Kidney glomerular epithelial cell (primary cell): ENCODE measurements at regions not wholly inside any gene's neighbourhood (a gene's known extent, or its start where the extent isn't known, plus 50 kb on each side); places are given as distances from the start of the nearest gene placed in this dataset.
A peak's percentile ranks its signal among the peaks of the same experiment; 100 is the strongest.
"Not testable (repeated sequence)": the region's sequence is repeated elsewhere in the genome, so short reads cannot be mapped to it uniquely, and the experiment has no call there.

Source experiments
- DNase-seq: peaks from one replicate; lab custom pipeline; 2025; lab: John Stamatoyannopoulos, UW

DNA sequence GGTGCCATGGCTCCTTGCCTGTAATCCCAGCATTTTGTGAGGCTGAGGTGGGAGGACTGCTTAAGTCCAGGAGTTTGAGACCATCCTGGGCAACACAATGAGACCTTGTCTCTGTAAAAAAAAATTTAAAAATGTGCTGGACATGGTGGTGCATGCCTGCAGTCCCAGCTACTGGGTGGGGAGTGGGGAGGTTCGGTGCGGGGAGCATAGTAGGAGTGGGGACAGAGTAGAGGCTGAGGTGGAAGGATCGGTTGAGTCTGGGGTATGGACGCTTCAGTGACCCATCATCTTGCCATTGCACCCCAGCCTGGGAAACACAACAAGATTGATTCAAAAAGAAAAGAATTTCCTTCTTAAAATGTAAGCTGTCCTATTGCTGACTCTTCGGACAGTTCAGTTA, 1490.0 kb upstream of the GBE1 start:
- no peak for DNase-seq

GRCh38 chr3:83250613-83251012, 1489.2 kb upstream of the GBE1 start:
- no peak for DNase-seq

GRCh38 chr3:83248454-83248853, 1487.0 kb upstream of the GBE1 start:
- no peak for DNase-seq

DNA sequence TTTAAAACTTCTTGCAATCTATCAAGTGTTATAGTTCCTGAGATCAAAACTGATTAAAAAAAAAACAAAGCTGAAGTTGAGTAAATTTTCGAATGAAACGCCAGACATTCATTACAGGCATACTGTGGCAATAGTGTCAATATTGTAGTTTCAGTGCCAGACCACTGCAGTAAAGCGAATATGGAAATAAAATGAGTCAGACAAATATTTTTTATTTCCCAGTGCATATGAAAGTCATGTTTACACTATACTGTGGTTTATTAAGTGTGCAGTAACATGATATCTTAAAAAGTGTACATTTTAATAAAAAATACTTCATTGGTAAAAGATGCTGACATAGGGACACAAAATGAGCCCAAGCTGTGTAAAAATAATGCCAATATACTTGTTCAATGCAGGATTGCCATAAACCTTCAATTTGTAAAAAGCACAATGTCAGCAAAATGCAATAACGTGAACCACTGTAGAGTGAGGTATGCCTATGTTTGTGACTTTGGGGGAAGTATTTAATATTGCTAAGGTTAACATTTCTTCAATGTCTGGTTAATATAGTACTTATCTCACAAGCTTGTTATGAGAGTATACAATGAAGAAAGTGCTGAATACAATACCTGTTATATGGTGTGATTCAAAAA, 1473.9 kb upstream of the GBE1 start:
- no peak for DNase-seq

GRCh38 chr3:83233715-83234114, 1472.3 kb upstream of the GBE1 start:
- no peak for DNase-seq

GRCh38 chr3:83230841-83231240, 1469.4 kb upstream of the GBE1 start:
- no peak for DNase-seq

- no peak for DNase-seq
These were observed 1468.9 kb upstream of the GBE1 start for GRCh38 chr3:83230376-83230775.

DNA sequence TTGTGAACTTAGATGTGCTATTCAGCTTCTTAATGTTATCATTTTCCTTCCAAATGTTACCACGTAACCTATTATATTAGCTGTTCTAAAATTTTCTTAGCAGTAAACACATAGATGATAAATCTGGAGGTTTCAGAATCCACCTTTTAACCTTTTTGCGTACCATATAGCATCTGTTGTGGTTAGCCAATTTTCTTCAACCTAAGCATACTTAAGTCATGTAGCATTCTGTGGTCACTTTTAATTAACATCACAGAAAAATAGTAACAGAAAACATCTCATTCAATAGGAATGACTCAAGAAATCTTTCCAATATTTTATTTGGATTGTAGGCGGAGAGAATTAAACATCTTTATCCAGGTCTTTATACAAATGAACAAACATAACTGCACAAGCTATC, 1465.3 kb upstream of the GBE1 start:
- no peak for DNase-seq

GRCh38 chr3:83224101-83224868, 1462.8 kb upstream of the GBE1 start:
- no peak for DNase-seq

DNA sequence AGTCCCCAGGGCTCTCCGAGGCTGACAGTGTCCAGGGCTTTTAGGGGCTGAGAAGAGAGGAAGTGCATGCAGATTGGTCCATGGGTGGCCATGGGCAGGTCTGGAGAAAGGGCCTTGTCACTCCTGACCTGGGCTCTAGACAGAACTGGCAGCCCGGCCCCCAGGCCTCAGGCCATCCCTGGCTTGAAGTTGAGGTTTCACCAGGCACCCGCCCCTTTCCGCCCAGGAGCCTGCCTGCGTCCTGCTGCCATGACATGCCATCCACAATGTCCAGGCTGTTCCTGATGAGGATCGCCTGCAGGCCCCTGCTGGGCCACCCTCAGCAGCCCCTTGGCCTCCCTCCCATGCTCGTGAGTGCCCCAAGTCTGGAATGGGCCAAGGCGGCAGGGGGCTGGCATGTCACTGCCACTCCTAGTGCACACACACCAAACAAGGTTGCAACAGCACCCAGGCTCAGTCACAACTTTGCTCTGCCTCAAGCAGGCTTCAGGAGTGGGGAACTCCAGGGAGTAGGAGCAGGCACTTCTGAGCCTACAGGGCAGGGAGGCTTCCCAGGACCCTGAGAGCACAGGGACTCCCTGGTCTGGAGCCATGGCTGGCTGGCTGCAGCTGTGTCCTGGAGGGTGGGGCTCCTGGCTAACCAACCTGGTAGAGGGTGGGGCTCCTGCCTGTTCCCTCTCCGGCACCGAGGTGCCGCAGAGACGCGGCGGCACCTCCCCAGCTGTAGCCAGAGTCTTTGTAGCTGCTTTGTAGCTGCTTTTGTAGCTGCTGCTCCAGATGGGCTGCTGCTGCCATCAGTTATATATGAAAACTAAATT, 1457.1 kb upstream of the GBE1 start:
- DNase-seq, result no peak

GRCh38 chr3:83217595-83218118, 1456.2 kb upstream of the GBE1 start:
- DNase-seq, result not testable (repeated sequence)

DNA sequence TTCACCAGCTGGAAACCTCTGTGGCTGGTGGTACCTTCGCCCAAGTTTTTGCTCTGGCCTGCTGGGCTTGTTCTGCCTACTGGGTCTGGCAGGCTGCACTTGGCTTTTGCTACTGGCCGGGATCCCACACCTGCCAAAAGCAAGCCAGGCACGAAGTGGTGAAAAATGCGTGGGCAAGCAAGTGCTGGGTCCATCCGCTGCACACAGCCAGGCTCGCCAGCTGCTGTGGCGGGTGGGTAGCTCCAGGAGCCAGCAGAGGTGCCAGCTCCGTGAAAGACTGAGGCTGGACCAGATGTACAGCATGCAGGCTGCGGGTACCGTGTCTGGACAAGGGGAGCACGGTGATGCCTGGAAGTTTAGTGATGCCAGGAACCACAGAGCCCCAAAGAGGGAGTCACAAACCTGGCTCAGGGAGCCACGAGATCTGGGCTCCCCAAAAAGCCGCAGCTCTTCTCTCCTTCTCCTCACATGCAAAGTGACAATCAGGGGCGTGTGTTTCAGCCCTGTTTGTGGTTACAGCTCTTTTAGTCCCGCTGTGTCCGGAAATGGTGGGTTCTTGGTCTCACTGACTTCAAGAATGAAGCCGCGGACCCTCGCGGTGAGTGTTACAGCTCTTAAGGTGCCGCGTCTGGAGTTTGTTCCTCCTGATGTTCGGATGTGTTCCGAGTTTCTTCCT, 1455.6 kb upstream of the GBE1 start:
- DNase-seq, result no peak

DNA sequence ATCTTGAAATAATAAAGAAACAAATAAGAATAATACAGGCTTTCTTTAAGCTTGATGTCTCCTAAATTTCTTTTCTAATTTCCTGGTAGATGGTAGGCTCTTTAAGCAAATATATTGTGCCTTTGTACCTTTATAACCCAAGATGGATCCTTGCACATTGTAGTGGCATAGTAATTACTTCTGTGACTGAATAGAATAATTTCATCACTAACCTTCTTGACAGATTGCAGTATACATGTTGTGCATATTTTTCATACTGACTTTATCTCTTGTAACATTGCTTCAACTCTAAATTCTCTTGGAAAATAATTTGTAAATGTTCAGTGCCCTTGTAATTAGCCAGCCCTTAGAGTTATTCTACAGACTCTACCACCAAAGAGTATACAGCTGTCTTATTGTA, 1433.8 kb upstream of the GBE1 start:
- no peak for DNase-seq

GRCh38 chr3:83193526-83193925, 1432.1 kb upstream of the GBE1 start:
- DNase-seq, result peak; percentile 12

GRCh38 chr3:83189634-83190033, 1428.2 kb upstream of the GBE1 start:
- no peak for DNase-seq

GRCh38 chr3:83169473-83169872, 1408.0 kb upstream of the GBE1 start:
- DNase-seq, result no peak

- DNase-seq, result no peak
These were observed 1389.5 kb upstream of the GBE1 start for GRCh38 chr3:83150896-83151295.

GRCh38 chr3:83140983-83141382, 1379.5 kb upstream of the GBE1 start:
- DNase-seq, result no peak

DNA sequence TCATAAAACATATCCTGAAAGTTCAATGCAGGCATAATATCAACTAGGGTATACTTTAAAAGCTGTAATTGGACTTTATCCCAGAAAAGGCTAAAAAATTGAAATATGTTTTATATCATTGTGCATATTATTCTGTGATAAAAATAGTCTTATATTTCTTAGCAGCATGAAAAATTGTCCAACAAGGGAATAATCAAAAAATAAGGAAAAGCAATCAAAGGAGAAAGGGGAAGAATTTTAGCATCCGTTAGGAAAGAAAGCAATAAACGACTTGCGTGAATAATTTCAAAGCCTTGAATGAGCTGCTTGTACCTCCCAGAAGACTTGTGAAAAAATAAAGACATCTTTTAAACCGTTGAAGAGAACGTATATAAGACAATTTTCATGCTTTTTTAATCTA, 1369.8 kb upstream of the GBE1 start:
- no peak for DNase-seq

DNA sequence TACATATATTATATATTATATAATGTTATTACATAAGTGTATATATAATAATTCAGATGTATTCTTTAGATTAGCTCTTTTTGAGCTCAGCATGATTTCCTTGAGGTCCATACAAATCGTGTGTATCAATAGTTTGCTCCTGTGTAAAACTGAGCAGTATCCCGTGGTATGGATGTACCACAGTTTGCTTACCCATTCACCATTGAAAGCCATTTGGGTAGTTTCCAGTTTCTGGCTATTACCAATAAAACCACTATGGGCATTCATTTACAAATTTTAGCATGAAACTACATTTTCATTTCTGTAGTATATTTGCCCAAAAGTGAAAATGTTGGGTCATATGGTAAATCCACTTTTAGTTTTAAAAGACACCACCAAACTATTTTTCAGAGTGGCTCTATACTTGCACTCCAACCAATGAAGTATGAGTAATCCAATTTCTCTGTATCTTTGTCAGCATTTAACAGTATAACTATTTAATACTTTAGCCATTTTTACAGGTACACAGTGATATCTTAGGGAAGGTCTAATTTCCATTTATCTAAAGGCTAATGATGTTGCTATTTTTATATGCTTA, 1361.4 kb upstream of the GBE1 start:
- no peak for DNase-seq

DNA sequence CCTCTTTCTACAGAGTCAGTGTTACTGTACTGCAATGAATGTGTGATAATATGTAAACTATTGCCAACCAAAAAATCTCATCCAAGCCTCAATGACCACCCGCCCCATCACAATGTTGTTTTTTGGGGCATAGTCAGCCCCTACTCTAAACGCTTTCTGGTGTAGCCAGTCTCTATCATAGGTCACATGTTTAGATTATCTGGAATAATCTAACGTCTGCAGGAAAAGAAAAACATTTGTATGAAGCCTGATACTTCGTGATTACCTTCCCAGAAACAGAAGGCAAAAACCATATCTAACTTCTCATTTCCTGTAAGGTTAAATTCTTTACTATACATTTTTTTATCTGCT, 1331.8 kb upstream of the GBE1 start:
- no peak for DNase-seq
